ENCODE measurements at regions not wholly inside any gene's neighbourhood (a gene's known extent, or its start where the extent isn't known, plus 50 kb on each side); places are given as distances from the start of the nearest gene placed in this dataset.

DNA sequence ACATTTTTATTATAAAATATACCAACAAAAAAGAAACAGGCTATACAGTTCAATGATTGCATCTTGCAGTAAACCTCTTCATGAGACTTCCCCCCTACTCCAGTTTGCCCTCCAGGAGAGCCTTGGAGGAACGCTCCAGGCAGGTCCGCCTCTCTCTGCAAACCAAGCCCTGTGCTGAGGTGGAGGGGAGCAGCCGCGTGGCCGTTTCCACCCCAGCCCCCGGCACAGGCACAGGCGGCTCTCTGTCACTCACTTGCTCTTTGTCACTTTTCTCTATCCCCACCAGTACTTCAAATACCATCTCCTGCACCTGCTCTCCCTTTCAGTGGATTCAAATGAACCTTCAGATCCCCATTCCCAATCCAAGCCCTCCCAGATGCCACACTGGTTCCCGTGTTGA lies 479.9 kb downstream of the OCA2 start:
- POLR2A ChIA-PET, result no interaction called here

GRCh38 chr15:27617013-27617412 lies 482.1 kb downstream of the OCA2 start:
- 5% methylated on average over 3 of the region's 3 CpGs for WGBS (ENCODE audit: low lambda C conversion rate)
- TF ChIP-seq YY1 (IDR thresholded peaks at IDR 0.05; ENCODE audit: low read depth) (no peak), RCOR1 (IDR thresholded peaks at IDR 0.05; ENCODE audit: low read length) (no peak), FOXJ3 (CRISPR knock-in tag; IDR thresholded peaks at IDR 0.05) (no peak), RAD21 (IDR thresholded peaks at IDR 0.05; ENCODE audit: low read length) (no peak), FOSL2 (IDR thresholded peaks at IDR 0.05; ENCODE audit: borderline replicate concordance, low read depth) (no peak), RFX5 (IDR thresholded peaks at IDR 0.05; ENCODE audit: low read length) (no peak), EP300 (IDR thresholded peaks at IDR 0.05; ENCODE audit: borderline replicate concordance in 1 of 2, low read depth in 1 of 2, low read length in 1 of 2) (no peak), MXI1 (IDR thresholded peaks at IDR 0.05; ENCODE audit: low read depth, low read length) (no peak), GATA2 (CRISPR knock-in tag; IDR thresholded peaks at IDR 0.05) (no peak), GABPA (IDR thresholded peaks at IDR 0.05; ENCODE audit: low read depth) (no peak)
- TF ChIP-seq, protein P1, sequence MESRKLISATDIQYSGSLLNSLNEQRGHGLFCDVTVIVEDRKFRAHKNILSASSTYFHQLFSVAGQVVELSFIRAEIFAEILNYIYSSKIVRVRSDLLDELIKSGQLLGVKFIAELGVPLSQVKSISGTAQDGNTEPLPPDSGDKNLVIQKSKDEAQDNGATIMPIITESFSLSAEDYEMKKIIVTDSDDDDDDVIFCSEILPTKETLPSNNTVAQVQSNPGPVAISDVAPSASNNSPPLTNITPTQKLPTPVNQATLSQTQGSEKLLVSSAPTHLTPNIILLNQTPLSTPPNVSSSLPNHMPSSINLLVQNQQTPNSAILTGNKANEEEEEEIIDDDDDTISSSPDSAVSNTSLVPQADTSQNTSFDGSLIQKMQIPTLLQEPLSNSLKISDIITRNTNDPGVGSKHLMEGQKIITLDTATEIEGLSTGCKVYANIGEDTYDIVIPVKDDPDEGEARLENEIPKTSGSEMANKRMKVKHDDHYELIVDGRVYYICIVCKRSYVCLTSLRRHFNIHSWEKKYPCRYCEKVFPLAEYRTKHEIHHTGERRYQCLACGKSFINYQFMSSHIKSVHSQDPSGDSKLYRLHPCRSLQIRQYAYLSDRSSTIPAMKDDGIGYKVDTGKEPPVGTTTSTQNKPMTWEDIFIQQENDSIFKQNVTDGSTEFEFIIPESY (IDR thresholded peaks at IDR 0.05; ENCODE audit: borderline replicate concordance, low read depth), result no peak
- CTCF ChIA-PET, result no interaction called here
- Histone ChIP-seq H2AFZ (ENCODE audit: low read depth) (no peak overlapping the region), H3K36me3 (replicated peaks in 1 of 2; ENCODE audit: control insufficient read depth in 1 of 2, insufficient read depth in 2 of 2, low read length in 1 of 2) (no peaks in the 10 kb centered on the region), H3K4me3 (ENCODE audit: low read depth in 2 of 2, low read length in 1 of 2) (no peak overlapping the region), H3K4me1 (ENCODE audit: control insufficient read depth in 1 of 2, insufficient read depth in 2 of 2, low read depth in 1 of 2, low read length in 1 of 2) (no peaks in the 10 kb centered on the region), H3F3A (replicated peaks; ENCODE audit: insufficient read depth) (no peaks in the 10 kb centered on the region), H3K27me3 (ENCODE audit: insufficient read depth) (no peaks in the 10 kb centered on the region), H3K27ac (ENCODE audit: low read depth in 2 of 2, low read length in 1 of 2) (no peak overlapping the region), H3K9ac (no peak overlapping the region), H3K9me2 (no peaks in the 10 kb centered on the region), H3K9me3 (no peaks in the 10 kb centered on the region; the same call in 1 of the 2 replicates), H3K79me2 (ENCODE audit: insufficient read depth) (no peaks in the 10 kb centered on the region), H4K20me1 (ENCODE audit: insufficient read depth) (no peaks in the 10 kb centered on the region), H3K4me2 (no peak overlapping the region)
- POLR2A ChIA-PET, result no interaction called here
- DNase-seq, result no peak

More for the DNA sequence above, 479.9 kb downstream of the OCA2 start:
- CTCF ChIA-PET, result no interaction called here
- H3K9me3 ChIP-seq, result no peaks in the 10 kb centered on the region; the same call in 1 of the 2 replicates
- H3K27ac ChIP-seq (ENCODE audit: low read depth in 2 of 2, low read length in 1 of 2), result no peak overlapping the region
- H3K79me2 ChIP-seq (ENCODE audit: insufficient read depth), result no peaks in the 10 kb centered on the region
- no peaks in the 10 kb centered on the region for H3K27me3 ChIP-seq (ENCODE audit: insufficient read depth)
- no peak overlapping the region for H3K4me3 ChIP-seq (ENCODE audit: low read depth in 2 of 2, low read length in 1 of 2)
- H2AFZ ChIP-seq (ENCODE audit: low read depth), result no peak overlapping the region
- no peaks in the 10 kb centered on the region for H3K4me1 ChIP-seq (ENCODE audit: control insufficient read depth in 1 of 2, insufficient read depth in 2 of 2, low read depth in 1 of 2, low read length in 1 of 2)
- no peaks in the 10 kb centered on the region for H3F3A ChIP-seq (replicated peaks; ENCODE audit: insufficient read depth)
- DNase-seq, result no peak
- H4K20me1 ChIP-seq (ENCODE audit: insufficient read depth), result no peaks in the 10 kb centered on the region
- WGBS (ENCODE audit: low lambda C conversion rate), result 59% methylated on average over 8 of the region's 8 CpGs
- TF ChIP-seq, protein P2, sequence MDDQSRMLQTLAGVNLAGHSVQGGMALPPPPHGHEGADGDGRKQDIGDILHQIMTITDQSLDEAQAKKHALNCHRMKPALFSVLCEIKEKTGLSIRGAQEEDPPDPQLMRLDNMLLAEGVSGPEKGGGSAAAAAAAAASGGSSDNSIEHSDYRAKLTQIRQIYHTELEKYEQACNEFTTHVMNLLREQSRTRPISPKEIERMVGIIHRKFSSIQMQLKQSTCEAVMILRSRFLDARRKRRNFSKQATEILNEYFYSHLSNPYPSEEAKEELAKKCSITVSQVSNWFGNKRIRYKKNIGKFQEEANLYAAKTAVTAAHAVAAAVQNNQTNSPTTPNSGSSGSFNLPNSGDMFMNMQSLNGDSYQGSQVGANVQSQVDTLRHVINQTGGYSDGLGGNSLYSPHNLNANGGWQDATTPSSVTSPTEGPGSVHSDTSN (IDR thresholded peaks at IDR 0.05), result no peak
- no peaks in the 10 kb centered on the region for H3K36me3 ChIP-seq (replicated peaks in 1 of 2; ENCODE audit: control insufficient read depth in 1 of 2, insufficient read depth in 2 of 2, low read length in 1 of 2)
- no peak overlapping the region for H3K4me2 ChIP-seq
- H3K9ac ChIP-seq, result no peak overlapping the region
- H3K9me2 ChIP-seq, result no peaks in the 10 kb centered on the region
